Activated B cell treated with CpG ODN at 0.5 μM for 24 hours (primary cell): ENCODE measurements at regions not wholly inside any gene's neighbourhood (a gene's known extent, or its start where the extent isn't known, plus 50 kb on each side); places are given as distances from the start of the nearest gene placed in this dataset.

Source experiments
- ATAC-seq: fragments of 200-7000 bp; cut with Tn5 transposase; one replicate; pipeline ENCODE4 v1.10.0; 2021; ENCODE audit warnings: low read depth, mild to moderate bottlenecking, moderate library complexity
- CTCF ChIA-PET: fragments of 350-600 bp; sonication (Branson Sonifier 250); formaldehyde crosslinking; loops from one replicate; lab custom pipeline; 2021; ENCODE audit warnings: antibody characterized with exemption; lab: Charles Lee
- POLR2A ChIA-PET: fragments of 350-600 bp; sonication (Branson Sonifier 250); formaldehyde crosslinking; loops from one replicate; lab custom pipeline; 2021; ENCODE audit warnings: antibody characterized with exemption; lab: Charles Lee
- DNase-seq: peaks from one replicate; pipeline ENCODE4 v3.0.0; 2022
- H3K27ac Mint-ChIP-seq: one replicate; pipeline ENCODE4 v1.8.0; 2020; ENCODE audit warnings: mixed read lengths
- H3K27me3 Mint-ChIP-seq: one replicate; pipeline ENCODE4 v1.8.0; 2021; ENCODE audit warnings: mixed read lengths
- H3K36me3 Mint-ChIP-seq: one replicate; pipeline ENCODE4 v1.8.0; 2021; ENCODE audit warnings: low read depth, mixed read lengths
- H3K4me1 Mint-ChIP-seq: one replicate; pipeline ENCODE4 v1.8.0; 2021; ENCODE audit warnings: mixed read lengths
- H3K4me3 Mint-ChIP-seq: one replicate; pipeline ENCODE4 v1.8.0; 2020; ENCODE audit warnings: mild to moderate bottlenecking, mixed read lengths
- H3K9me3 Mint-ChIP-seq: one replicate; pipeline ENCODE4 v1.8.0; 2020; ENCODE audit warnings: mixed read lengths
- CTCF ChIP-seq: fragments of 200-600 bp; IDR thresholded peaks from one replicate; pipeline ENCODE4 v1.8.0; 2022; ENCODE audit warnings: antibody characterized with exemption, mild to moderate bottlenecking
- intact Hi-C: fragments of 100-400 bp; cut with micrococcal nuclease; formaldehyde crosslinking; loops from one replicate; pipeline ENCODE4 v1.15.1; 2024

- DNase-seq, result no peak
- ChIA-PET CTCF (no interaction called here), POLR2A (no interaction called here)
- no peak overlapping the region for H3K4me3 Mint-ChIP-seq
- intact Hi-C loops, result no loop called here
- no peak for TF ChIP-seq CTCF
- H3K9me3 Mint-ChIP-seq, result no peaks in the 10 kb centered on the region
- H3K36me3 Mint-ChIP-seq, result no peaks in the 10 kb centered on the region
- no peak overlapping the region for H3K27ac Mint-ChIP-seq
- no peaks in the 10 kb centered on the region for H3K4me1 Mint-ChIP-seq
- peaks cover 2% of the 10 kb centered on the region for H3K27me3 Mint-ChIP-seq
- ATAC-seq, result no peak
Measured at GRCh38 chr2:157059036-157059435, 198.5 kb upstream of the GALNT5 start.

GRCh38 chr2:157061799-157062198 lies 195.7 kb upstream of the GALNT5 start:
- TF ChIP-seq CTCF, result no peak
- peaks cover 2% of the 10 kb centered on the region for H3K27me3 Mint-ChIP-seq
- H3K27ac Mint-ChIP-seq, result no peak overlapping the region
- intact Hi-C loops, result no loop called here
- CTCF ChIA-PET, result no interaction called here
- DNase-seq (no peak), ATAC-seq (no peak)
- POLR2A ChIA-PET, result no interaction called here
- H3K4me3 Mint-ChIP-seq, result no peak overlapping the region
- H3K4me1 Mint-ChIP-seq, result no peaks in the 10 kb centered on the region
- no peaks in the 10 kb centered on the region for H3K9me3 Mint-ChIP-seq
- no peaks in the 10 kb centered on the region for H3K36me3 Mint-ChIP-seq

GRCh38 chr2:157067562-157067961 lies 189.9 kb upstream of the GALNT5 start:
- no peak for DNase-seq
- Mint-ChIP-seq H3K4me1 (no peaks in the 10 kb centered on the region), H3K36me3 (no peaks in the 10 kb centered on the region), H3K4me3 (no peak overlapping the region), H3K27me3 (no peaks in the 10 kb centered on the region), H3K9me3 (no peaks in the 10 kb centered on the region), H3K27ac (no peak overlapping the region)
- no peak for TF ChIP-seq CTCF
- ChIA-PET CTCF (no interaction called here), POLR2A (no interaction called here)
- ATAC-seq, result no peak
- intact Hi-C loops, result no loop called here

- no peak overlapping the region for H3K27ac Mint-ChIP-seq
- DNase-seq, result no peak
- ChIA-PET CTCF (no interaction called here), POLR2A (no interaction called here)
- TF ChIP-seq CTCF, result no peak
- H3K4me1 Mint-ChIP-seq, result no peaks in the 10 kb centered on the region
- ATAC-seq, result no peak
- no peaks in the 10 kb centered on the region for H3K27me3 Mint-ChIP-seq
- H3K9me3 Mint-ChIP-seq, result no peaks in the 10 kb centered on the region
- no peak overlapping the region for H3K4me3 Mint-ChIP-seq
- intact Hi-C loops, result no loop called here
- no peaks in the 10 kb centered on the region for H3K36me3 Mint-ChIP-seq
Measured at GRCh38 chr2:157068237-157068636, 189.3 kb upstream of the GALNT5 start.

- no peaks in the 10 kb centered on the region for H3K36me3 Mint-ChIP-seq
- TF ChIP-seq CTCF, result no peak
- intact Hi-C loops, result no loop called here
- ChIA-PET POLR2A (no interaction called here), CTCF (no interaction called here)
- H3K27ac Mint-ChIP-seq, result no peak overlapping the region
- DNase-seq (no peak), ATAC-seq (no peak)
- H3K4me1 Mint-ChIP-seq, result peaks cover 3% of the 10 kb centered on the region
- no peaks in the 10 kb centered on the region for H3K27me3 Mint-ChIP-seq
- H3K9me3 Mint-ChIP-seq, result no peaks in the 10 kb centered on the region
- H3K4me3 Mint-ChIP-seq, result no peak overlapping the region
Measured at GRCh38 chr2:157075924-157076323, 181.6 kb upstream of the GALNT5 start.
